ENCODE measurements at regions not wholly inside any gene's neighbourhood (a gene's known extent, or its start where the extent isn't known, plus 50 kb on each side); places are given as distances from the start of the nearest gene placed in this dataset.

DNA sequence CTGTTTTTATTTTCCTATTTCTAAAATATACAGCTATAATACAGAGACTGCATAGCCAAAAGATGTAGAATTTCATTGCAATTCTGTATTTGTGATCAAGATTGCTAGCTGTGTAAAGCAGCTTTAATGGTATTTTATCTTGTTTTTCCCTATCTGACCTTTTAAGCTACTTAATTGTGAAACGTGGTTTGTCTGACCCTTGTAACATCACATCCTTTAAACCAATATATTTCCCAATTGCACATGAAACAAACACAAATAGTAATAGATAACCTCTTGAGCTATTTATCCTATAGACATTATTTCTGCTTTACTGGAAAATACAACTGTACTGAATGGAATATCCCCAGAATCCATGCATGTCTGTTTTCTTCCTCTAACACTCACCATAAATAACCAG, 112.2 kb upstream of the PLPPR4 start:
- DNase-seq (ENCODE audit: low read depth in 4 of 4, low spot score in 2 of 4) = no peak

DNA sequence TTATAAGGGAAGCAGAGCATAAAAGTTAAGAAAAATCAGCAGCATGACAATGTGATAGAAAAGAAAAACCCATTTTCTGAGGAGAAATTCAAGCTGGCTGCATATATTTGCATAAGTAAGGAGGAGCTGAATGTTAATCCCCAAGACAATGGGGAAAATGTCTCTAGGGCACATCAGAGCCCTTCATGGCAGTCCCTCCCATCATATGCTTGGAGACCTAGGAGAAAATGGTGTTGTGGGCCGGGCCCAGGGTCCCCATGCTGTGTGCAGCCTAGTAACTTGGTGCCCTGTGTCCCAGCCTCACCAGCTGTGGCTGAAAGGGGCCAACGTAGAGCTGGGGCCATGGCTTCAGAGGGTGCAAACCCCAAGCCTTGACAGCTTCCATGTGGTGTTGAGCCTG, 100.6 kb upstream of the PLPPR4 start:
- no peak for DNase-seq (ENCODE audit: low read depth in 4 of 4, low spot score in 2 of 4)

DNA sequence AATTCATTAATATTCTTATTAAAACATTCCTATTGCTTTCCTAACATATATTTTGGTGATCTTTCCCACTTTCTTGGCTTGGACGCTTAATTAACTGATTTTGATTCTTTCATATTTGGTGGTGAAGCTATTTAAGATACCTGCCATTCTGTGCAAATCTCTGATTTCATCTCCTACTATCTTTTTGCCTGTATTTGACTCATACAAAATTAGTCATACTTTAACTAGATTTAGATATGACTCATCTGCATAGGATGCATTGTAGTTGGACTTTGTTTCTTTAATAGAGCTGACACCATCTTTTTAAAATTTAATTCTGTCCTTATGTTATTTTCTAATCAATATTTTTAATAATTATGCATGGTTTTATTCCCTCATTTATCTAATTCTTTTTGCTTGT, 93.8 kb upstream of the PLPPR4 start:
- DNase-seq (ENCODE audit: low read depth in 4 of 4, low spot score in 2 of 4) = no peak

DNA sequence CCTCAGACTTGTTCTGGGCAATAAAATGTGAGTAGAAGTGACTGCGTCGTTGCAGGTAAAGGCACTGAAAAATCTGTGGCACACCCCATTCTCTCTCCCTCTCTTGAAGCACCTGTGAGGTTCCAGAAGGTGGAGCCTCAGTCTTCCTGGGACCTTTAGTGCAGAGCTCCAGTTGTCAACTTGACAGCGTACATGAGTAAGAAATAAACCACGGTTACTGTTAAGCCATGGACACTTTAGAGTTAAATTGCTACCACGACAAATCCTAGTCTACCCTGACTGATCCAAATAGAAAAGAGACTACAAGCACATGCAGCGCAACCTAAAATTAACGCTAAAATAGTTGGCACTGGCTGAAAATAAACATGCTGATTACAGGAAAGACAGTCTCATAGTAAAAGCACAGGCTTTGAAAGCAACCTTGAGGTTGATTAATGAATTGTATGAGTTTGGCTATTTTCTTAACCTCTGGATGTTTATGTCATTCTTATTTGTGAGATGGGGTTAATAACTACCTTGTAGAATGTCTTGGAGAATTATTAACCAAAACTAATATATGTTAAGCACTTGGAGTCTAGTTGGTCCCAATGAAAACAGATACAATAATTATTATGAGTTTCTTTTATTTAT, 93.0 kb upstream of the PLPPR4 start:
- peak in 1 of 4 donors; percentile 4 for DNase-seq (ENCODE audit: low read depth in 4 of 4, low spot score in 2 of 4)

DNA sequence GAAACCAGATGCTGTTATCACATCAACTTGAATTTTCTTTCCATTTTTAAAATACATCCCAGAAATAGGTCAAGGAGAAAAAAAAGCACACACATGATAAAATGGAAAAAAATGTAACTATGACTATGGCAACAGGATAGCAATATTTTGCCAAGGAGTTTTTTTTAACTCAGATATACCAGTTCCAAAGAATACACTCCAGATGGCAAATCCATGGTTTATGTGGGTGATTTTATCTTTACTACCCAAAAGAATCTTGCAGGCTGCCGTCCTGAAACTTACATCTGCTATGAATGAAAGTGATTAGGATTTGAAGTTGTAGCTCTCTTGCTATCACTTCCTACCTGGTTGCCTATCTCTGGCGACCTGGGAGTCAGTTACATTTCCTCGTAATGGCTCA, 91.0 kb upstream of the PLPPR4 start:
- no peak for DNase-seq (ENCODE audit: low read depth in 4 of 4, low spot score in 2 of 4)

DNA sequence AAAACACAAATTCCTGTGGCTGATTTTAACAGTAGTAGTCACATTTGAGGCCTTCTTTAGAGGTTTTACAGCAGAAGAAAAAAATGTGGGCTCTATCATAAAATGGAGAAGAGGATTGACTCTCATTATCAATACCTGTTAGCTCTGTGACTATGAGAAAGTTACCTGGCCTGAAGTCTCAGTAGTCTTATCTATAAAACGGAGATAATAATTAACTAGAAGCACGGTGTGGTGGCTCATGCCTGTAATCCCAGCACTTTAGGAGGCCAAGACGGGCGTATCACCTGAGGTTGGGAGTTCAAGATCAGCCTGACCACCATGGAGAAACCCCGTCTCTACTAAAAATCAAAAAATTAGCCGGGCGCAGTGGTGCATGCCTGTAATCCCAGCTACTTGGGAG, 90.4 kb upstream of the PLPPR4 start:
- DNase-seq (ENCODE audit: low read depth in 4 of 4, low spot score in 2 of 4) = no peak

DNA sequence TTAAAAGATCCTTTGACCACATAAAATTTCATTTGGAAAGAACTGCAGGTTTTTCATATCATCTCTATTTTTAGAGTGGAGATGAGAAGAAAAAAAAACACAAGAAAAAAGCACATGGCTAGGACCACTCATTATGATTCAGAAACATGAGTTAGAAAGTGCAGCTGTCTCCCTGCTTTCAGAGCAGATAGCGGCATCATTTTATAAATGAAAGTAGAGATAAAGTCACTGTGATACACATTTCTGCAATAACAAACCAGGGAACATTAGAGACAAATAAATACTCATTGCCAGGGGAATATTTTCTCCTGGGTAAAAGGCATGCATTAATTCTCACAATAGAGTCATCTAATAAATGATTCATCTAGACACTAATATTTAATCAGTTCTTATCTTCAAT, 87.5 kb upstream of the PLPPR4 start:
- DNase-seq (ENCODE audit: low read depth in 4 of 4, low spot score in 2 of 4) = no peak

DNA sequence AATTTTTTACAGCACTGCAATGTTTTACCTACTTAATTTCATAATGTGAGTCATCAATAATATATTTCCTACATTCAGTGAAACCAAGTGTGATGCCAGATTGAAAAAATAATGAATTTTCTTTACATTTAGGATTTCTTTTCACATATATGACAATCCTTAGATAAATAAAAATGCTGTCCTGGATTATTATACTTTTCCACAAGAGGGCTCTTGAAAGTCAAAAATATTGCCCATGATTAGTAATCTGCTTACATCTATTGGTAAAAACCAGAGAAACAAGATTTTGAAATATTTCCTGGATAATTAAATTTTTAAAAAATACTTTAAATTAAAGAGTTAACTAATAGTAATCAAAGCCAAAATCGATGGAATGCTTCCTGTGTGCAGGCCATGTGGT, 86.8 kb upstream of the PLPPR4 start:
- no peak for DNase-seq (ENCODE audit: low read depth in 4 of 4, low spot score in 2 of 4)

DNA sequence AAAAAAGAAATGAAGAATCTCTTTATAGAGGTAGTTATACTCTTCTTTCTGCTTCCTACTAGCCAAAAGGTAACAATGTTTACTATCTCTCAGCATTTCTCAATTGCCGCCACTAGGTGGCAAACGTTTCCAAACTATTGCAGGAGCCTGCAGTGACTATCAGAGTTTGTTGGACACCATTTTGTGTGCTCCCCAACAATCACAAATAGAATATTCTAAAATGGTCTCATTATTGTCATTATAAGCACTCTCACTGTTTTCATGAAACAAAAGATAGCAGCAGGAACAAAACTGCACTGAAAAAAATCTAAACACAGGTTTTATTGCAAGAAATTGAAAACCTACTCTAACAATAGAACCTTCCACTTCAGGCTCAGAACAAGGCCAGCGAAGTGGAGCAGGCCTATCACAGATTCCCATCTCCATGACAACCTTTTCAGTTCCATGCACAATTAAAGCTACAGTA, 83.9 kb upstream of the PLPPR4 start:
- peak; percentile 53 to 76 (median 63) for DNase-seq (ENCODE audit: low read depth in 4 of 4, low spot score in 2 of 4)

DNA sequence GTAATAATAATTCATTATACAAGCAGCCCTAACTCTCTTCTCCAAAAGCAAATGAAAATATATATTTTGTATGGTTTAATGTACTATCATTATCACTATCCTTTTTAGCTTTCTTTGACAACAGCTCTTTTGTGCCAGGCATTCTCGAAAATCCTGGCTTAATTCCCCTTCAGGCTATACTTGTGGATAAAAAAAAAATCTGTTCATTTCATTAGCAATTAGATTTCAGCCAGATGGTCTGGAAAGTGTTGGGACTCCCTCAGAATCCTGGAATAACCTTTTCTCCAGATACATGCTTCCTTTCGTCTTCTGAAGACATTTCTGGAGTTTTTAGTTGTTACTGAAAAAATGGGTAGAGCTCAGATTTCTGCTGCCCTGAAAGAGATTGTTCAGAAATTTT, 83.4 kb upstream of the PLPPR4 start:
- DNase-seq (ENCODE audit: low read depth in 4 of 4, low spot score in 2 of 4) = no peak

DNA sequence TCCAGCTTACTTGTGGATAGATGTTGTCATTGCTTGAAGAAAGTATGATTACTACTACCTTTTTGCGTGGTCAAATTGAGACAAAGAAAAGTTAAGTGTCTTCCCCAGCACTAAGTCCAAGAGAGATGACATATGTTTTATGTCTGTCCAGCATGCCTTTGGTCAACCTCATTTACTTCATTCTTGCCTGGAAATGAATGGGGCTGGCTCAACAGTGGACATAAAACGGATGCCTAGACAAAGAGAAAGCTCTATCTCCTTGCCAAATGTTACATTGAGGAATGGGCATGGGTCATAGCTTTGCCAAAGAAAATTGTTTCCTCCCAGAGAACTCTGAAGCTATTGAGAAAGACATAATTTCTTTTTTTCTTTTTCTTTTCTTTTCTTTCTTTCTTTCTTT, 82.4 kb upstream of the PLPPR4 start:
- no peak for DNase-seq (ENCODE audit: low read depth in 4 of 4, low spot score in 2 of 4)

DNA sequence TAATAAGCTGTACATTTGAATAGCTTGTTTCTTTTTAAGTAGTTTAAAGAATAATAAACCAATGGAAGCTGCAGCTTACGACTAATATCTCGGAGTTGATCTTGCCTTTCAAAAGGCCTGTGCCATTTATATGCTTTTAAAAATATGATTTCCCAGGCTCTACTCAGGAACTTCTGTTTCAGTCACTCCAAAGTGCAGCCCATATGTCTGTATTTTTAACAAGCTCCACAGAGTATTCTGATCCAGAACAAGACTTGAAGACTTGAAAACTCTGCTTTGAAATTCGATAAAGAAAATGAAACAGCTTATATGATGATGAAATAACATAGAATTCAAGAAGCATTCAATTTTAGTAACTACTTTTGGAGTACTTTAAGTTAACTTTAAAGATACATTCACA, 79.1 kb upstream of the PLPPR4 start:
- DNase-seq (ENCODE audit: low read depth in 4 of 4, low spot score in 2 of 4) = no peak

DNA sequence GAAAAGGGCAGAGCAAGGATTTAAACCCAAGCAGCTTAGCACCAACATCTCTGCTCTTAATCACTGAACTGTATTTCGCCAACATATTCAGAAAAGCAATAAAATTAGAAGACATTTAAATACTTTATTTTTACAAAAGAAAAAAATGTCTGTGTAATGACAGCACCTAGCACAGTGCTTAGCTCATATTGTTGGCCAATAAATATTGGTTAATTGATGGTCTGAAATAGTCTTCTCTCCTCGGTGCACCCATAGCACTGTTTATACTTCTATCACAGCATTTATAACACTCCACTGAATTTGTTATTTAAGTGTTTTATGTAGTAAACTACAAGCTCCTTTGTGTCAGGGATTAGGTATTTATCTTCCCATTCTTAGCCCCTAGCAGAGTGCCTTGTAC, 70.9 kb upstream of the PLPPR4 start:
- DNase-seq (ENCODE audit: low read depth in 4 of 4, low spot score in 2 of 4) = no peak

DNA sequence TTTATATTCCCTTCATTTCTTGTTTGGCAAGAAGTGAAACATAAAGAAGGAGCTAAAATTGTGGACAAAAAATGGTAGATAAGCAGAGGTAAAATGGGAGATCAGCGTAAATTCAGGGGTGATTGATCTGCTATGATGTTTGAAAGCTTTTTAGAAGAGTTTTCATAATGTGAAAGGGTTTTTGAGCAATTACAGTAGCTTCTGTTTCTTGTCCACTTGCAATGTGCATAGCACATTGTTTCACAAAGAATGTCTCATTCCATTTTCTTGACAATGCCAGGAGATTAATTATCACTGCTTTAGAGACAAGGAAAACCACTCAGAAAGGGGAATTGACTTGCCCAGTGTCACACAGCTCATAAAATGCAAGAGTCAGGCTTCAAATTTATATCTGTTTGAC, 65.9 kb upstream of the PLPPR4 start:
- no peak for DNase-seq (ENCODE audit: low read depth in 4 of 4, low spot score in 2 of 4)

DNA sequence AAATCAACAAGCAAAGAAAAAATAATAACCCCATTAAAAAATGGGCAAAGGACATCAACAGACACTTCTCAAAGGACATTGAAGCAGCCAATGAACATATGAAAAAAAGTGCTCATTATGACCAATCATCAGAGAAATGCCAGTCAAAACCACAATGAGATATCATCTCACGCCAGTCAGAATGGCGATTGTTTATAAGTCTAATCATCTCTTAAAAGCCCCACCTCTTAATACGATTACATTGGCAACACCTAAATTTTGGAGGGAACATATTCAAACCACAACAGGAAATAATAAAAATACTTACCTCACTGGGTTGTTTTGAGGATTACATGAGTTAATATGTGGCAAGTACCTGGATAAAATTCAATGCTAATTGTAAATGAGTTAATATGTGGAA, 57.1 kb upstream of the PLPPR4 start:
- DNase-seq (ENCODE audit: low read depth in 4 of 4, low spot score in 2 of 4) = no peak
